ENCODE measurements at regions not wholly inside any gene's neighbourhood (a gene's known extent, or its start where the extent isn't known, plus 50 kb on each side); places are given as distances from the start of the nearest gene placed in this dataset.

- ATAC-seq (no peak), DNase-seq (ENCODE audit: low spot score) (no peak)
- Mint-ChIP-seq H3K36me3 (no peaks in the 10 kb centered on the region), H3K27me3 (no peaks in the 10 kb centered on the region), H3K4me1 (ENCODE audit: low read depth in 2 of 2) (no peaks in the 10 kb centered on the region), H3K27ac (no peak overlapping the region), H3K9me3 (peaks cover 10% of the 10 kb centered on the region), H3K4me3 (no peak overlapping the region)
These were observed 225.8 kb upstream of the STEAP1 start for GRCh38 chr7:89928451-89928850.

DNA sequence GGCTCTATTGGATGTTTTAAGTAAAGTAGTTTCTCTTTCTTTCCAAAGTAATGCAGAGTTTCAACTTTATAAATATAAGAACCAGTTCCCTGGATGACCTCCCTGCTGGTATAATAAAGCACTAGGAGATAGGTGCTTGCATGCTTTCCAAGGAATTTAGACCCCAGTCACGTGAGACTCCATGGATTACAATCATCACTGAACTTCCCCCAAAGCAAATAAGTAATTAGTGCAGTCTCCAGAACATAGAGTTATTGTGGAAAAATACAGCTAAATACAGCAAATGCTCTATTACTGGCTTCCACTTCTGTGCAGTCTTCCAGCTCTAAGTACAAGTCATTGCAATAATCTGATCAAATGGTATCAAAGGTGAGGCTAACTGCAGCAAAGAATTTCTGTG is 220.2 kb upstream of the STEAP1 start:
- H3K27me3 Mint-ChIP-seq: no peaks in the 10 kb centered on the region
- H3K4me1 Mint-ChIP-seq (ENCODE audit: low read depth in 2 of 2): no peaks in the 10 kb centered on the region
- DNase-seq (ENCODE audit: low spot score): no peak
- no peak for ATAC-seq
- H3K27ac Mint-ChIP-seq: no peak overlapping the region
- no peak overlapping the region for H3K4me3 Mint-ChIP-seq
- H3K9me3 Mint-ChIP-seq: peaks cover 9% of the 10 kb centered on the region
- H3K36me3 Mint-ChIP-seq: peaks cover 3% of the 10 kb centered on the region

- peaks cover 9% of the 10 kb centered on the region for H3K36me3 Mint-ChIP-seq
These were observed 210.7 kb upstream of the STEAP1 start for GRCh38 chr7:89943525-89944050.

DNA sequence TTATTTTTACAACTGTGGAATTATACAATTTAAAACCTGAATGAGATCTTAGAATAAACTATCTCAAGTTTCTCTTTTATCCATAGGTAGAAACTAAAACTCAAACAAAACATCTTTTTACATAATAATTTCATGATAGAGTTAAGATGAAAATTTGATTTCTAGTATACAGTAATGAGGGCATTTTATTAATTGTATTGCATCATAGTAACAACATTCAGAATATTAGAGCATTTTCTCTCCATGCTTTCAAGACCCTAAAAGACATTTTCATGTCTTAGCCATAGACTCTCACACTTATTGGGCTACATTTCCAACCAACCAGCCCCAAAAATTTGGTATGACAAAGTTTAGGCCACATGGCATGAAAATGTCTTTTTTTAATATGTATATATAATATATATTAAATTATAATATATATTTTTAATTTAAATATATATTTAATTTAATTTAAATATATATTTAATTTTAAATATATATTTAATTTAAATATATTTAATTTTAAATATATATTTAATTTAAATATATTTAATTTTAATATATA is 195.7 kb upstream of the STEAP1 start:
- H3K27ac Mint-ChIP-seq: no peak overlapping the region
- H3K4me1 Mint-ChIP-seq (ENCODE audit: low read depth in 2 of 2): no peaks in the 10 kb centered on the region
- ATAC-seq (no peak), DNase-seq (ENCODE audit: low spot score) (no peak)
- H3K9me3 Mint-ChIP-seq: peaks cover 17% of the 10 kb centered on the region
- H3K27me3 Mint-ChIP-seq: no peaks in the 10 kb centered on the region
- no peak overlapping the region for H3K4me3 Mint-ChIP-seq
- H3K36me3 Mint-ChIP-seq: no peaks in the 10 kb centered on the region

More at GRCh38 chr7:89943525-89944050, 210.7 kb upstream of the STEAP1 start:
- no peak overlapping the region for H3K27ac Mint-ChIP-seq
- no peak for ATAC-seq
- no peaks in the 10 kb centered on the region for H3K27me3 Mint-ChIP-seq
- no peak for DNase-seq (ENCODE audit: low spot score)
- peaks cover 23% of the 10 kb centered on the region for H3K9me3 Mint-ChIP-seq
- no peaks in the 10 kb centered on the region for H3K4me1 Mint-ChIP-seq (ENCODE audit: low read depth in 2 of 2)
- H3K4me3 Mint-ChIP-seq: no peak overlapping the region

- Mint-ChIP-seq H3K27ac (no peak overlapping the region), H3K9me3 (peaks cover 13% of the 10 kb centered on the region), H3K36me3 (no peaks in the 10 kb centered on the region), H3K27me3 (no peaks in the 10 kb centered on the region), H3K4me1 (ENCODE audit: low read depth in 2 of 2) (no peaks in the 10 kb centered on the region), H3K4me3 (no peak overlapping the region)
- ATAC-seq (no peak), DNase-seq (ENCODE audit: low spot score) (no peak)
These were observed 188.1 kb upstream of the STEAP1 start for GRCh38 chr7:89966067-89966664.

DNA sequence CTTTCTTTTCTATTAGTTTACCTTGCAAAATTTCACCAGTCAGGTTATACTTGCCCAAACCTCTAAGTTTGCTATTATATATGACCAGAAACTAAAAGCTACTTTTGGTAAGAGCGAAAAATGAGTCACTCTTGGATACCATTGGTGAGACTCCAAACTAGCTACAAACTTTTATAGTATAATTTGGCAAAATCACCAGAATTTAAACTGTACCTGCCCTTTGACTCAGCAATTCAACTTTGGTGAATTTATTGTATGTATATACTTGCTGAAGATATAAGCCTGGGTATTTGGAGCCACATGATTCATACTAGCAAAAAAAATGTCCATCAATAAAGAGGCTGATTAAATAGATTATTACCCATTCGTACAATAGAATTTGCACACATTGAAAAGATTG is 178.7 kb upstream of the STEAP1 start:
- no peaks in the 10 kb centered on the region for H3K4me1 Mint-ChIP-seq (ENCODE audit: low read depth in 2 of 2)
- H3K4me3 Mint-ChIP-seq: no peak overlapping the region

DNA sequence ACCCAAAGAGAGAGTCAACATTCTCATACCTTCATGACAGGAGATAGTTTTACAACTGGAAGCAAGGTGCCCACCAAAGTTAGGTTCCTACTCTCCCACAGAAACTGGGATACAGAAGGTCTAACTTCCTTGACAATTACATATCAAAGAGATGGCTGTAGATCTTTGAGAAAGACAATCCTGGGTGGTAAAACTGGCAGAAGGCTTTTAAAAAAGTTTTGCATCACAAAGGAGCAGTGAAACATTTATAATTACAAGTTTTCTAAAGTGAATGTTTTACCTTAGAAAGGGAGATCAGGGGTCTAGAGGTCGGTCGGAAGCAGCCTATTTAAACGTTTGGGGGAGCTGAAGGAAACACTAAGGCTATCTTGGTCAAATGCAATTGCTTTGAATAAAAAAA is 166.6 kb upstream of the STEAP1 start:
- H3K4me1 Mint-ChIP-seq (ENCODE audit: low read depth in 2 of 2): no peaks in the 10 kb centered on the region
- ATAC-seq: no peak

More for the DNA sequence above, 178.7 kb upstream of the STEAP1 start:
- Mint-ChIP-seq H3K27ac (no peak overlapping the region), H3K27me3 (no peaks in the 10 kb centered on the region), H3K9me3 (peaks cover 17% of the 10 kb centered on the region), H3K36me3 (peaks cover 6% of the 10 kb centered on the region)
- ATAC-seq: no peak
- no peak for DNase-seq (ENCODE audit: low spot score)

DNA sequence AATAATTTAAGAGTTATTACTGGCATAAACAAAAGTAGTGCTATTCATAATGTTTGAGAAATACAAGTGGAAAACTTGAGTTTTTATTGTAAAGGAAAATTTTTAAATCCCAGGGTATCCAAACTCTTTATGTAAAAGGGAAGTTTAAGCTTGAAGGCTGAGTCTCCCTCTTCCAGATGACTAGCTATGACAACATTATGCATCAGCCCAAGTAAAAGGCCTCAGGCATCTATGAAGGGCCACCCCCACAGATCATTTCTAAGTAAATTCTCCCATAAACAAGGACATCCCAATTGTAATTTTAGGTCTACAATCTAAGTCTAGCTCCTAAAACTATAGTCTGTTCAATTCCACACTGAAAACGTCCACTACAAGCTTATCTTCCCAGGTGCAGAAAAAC is 166.2 kb upstream of the STEAP1 start:
- no peaks in the 10 kb centered on the region for H3K4me1 Mint-ChIP-seq (ENCODE audit: low read depth in 2 of 2)
- no peak overlapping the region for H3K4me3 Mint-ChIP-seq
- H3K36me3 Mint-ChIP-seq: no peaks in the 10 kb centered on the region

More for the DNA sequence above, 166.6 kb upstream of the STEAP1 start:
- Mint-ChIP-seq H3K36me3 (no peaks in the 10 kb centered on the region), H3K4me3 (no peak overlapping the region), H3K27me3 (no peaks in the 10 kb centered on the region), H3K9me3 (peaks cover 16% of the 10 kb centered on the region), H3K27ac (no peak overlapping the region)
- DNase-seq (ENCODE audit: low spot score): no peak

GRCh38 chr7:89989454-89989853 is 164.8 kb upstream of the STEAP1 start:
- Mint-ChIP-seq H3K27ac (no peak overlapping the region), H3K9me3 (peaks cover 16% of the 10 kb centered on the region), H3K27me3 (no peaks in the 10 kb centered on the region), H3K36me3 (no peaks in the 10 kb centered on the region), H3K4me3 (no peak overlapping the region), H3K4me1 (ENCODE audit: low read depth in 2 of 2) (no peaks in the 10 kb centered on the region)
- DNase-seq (ENCODE audit: low spot score) (no peak), ATAC-seq (no peak)

More for the DNA sequence above, 166.2 kb upstream of the STEAP1 start:
- ATAC-seq (no peak), DNase-seq (ENCODE audit: low spot score) (no peak)
- peaks cover 16% of the 10 kb centered on the region for H3K9me3 Mint-ChIP-seq
- no peaks in the 10 kb centered on the region for H3K27me3 Mint-ChIP-seq
- H3K27ac Mint-ChIP-seq: no peak overlapping the region

- ATAC-seq (no peak), DNase-seq (ENCODE audit: low spot score) (no peak)
- Mint-ChIP-seq H3K36me3 (peaks cover 4% of the 10 kb centered on the region), H3K9me3 (peaks cover 27% of the 10 kb centered on the region), H3K4me3 (no peak overlapping the region), H3K27ac (no peak overlapping the region), H3K27me3 (no peaks in the 10 kb centered on the region), H3K4me1 (ENCODE audit: low read depth in 2 of 2) (no peaks in the 10 kb centered on the region)
These were observed 159.8 kb upstream of the STEAP1 start for GRCh38 chr7:89994483-89994882.

DNA sequence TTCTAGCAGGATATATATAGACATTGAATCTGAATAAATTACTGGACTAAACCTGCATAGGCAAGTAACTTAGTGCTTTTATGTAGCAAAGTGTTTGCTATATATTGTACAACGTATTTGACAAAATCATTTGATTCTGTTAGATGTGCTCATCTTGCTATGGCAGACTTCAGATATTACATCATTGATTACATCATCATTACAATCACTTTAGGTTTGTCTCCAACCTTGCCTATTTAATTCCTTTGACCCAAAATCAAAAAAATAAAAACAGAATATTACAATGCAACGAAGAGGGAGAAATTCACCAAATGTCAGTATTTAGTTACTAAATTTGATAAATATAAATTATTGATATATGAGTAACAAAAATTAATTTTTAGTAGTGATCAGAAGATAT is 155.7 kb upstream of the STEAP1 start:
- Mint-ChIP-seq H3K27me3 (no peaks in the 10 kb centered on the region), H3K27ac (no peak overlapping the region), H3K9me3 (peaks cover 23% of the 10 kb centered on the region), H3K4me3 (no peak overlapping the region), H3K4me1 (ENCODE audit: low read depth in 2 of 2) (no peaks in the 10 kb centered on the region), H3K36me3 (peaks cover 4% of the 10 kb centered on the region)
- ATAC-seq (no peak), DNase-seq (ENCODE audit: low spot score) (no peak)

- Mint-ChIP-seq H3K9me3 (peaks cover 16% of the 10 kb centered on the region), H3K27ac (no peak overlapping the region), H3K4me3 (no peak overlapping the region), H3K36me3 (no peaks in the 10 kb centered on the region), H3K4me1 (ENCODE audit: low read depth in 2 of 2) (no peaks in the 10 kb centered on the region), H3K27me3 (no peaks in the 10 kb centered on the region)
- ATAC-seq: no peak
- DNase-seq (ENCODE audit: low spot score): no peak
These were observed 148.4 kb upstream of the STEAP1 start for GRCh38 chr7:90005836-90006235.

GRCh38 chr7:90007001-90007654 is 147.1 kb upstream of the STEAP1 start:
- no peak overlapping the region for H3K27ac Mint-ChIP-seq
- peaks cover 16% of the 10 kb centered on the region for H3K9me3 Mint-ChIP-seq
- no peaks in the 10 kb centered on the region for H3K27me3 Mint-ChIP-seq
- ATAC-seq (no peak), DNase-seq (ENCODE audit: low spot score) (no peak)
- H3K4me1 Mint-ChIP-seq (ENCODE audit: low read depth in 2 of 2): no peaks in the 10 kb centered on the region
- no peak overlapping the region for H3K4me3 Mint-ChIP-seq
- no peaks in the 10 kb centered on the region for H3K36me3 Mint-ChIP-seq

GRCh38 chr7:90007831-90008230 is 146.4 kb upstream of the STEAP1 start:
- no peak overlapping the region for H3K27ac Mint-ChIP-seq
- H3K4me3 Mint-ChIP-seq: no peak overlapping the region
- no peak for ATAC-seq

More at GRCh38 chr7:90007831-90008230, 146.4 kb upstream of the STEAP1 start:
- H3K36me3 Mint-ChIP-seq: no peaks in the 10 kb centered on the region
- no peak for DNase-seq (ENCODE audit: low spot score)
- peaks cover 18% of the 10 kb centered on the region for H3K9me3 Mint-ChIP-seq
- H3K27me3 Mint-ChIP-seq: no peaks in the 10 kb centered on the region
- H3K4me1 Mint-ChIP-seq (ENCODE audit: low read depth in 2 of 2): no peaks in the 10 kb centered on the region
